Fibroblast of the aortic adventitia (primary cell): ENCODE measurements at regions not wholly inside any gene's neighbourhood (a gene's known extent, or its start where the extent isn't known, plus 50 kb on each side); places are given as distances from the start of the nearest gene placed in this dataset.

ENCODE experiments used
- DNase-seq: peaks from one replicate; pipeline ENCODE4 v3.0.0-alpha.2; 2010; ENCODE audit warnings: low read depth
- H3K4me3 ChIP-seq: 2 replicates; pipeline ENCODE4 v1.5.1; 2011; ENCODE audit warnings: low read depth, mild to moderate bottlenecking, control low read depth, low read length, moderate library complexity
- CTCF ChIP-seq: IDR thresholded peaks from 2 replicates; pipeline ENCODE4 v1.5.1; 2011; ENCODE audit warnings: mild to moderate bottlenecking, low read length, control low read depth, inconsistent platforms; ENCODE audit not compliant: insufficient read depth

- H3K4me3 ChIP-seq = no peak overlapping the region
- no peak for DNase-seq
- TF ChIP-seq CTCF = no peak
Measured at GRCh38 chr10:44821290-44821689, 89.8 kb upstream of the TMEM72 start.

GRCh38 chr10:44822349-44822748 is 88.8 kb upstream of the TMEM72 start:
- TF ChIP-seq CTCF = no peak
- DNase-seq = no peak
- no peak overlapping the region for H3K4me3 ChIP-seq

GRCh38 chr10:44822966-44823365 is 88.2 kb upstream of the TMEM72 start:
- TF ChIP-seq CTCF = no peak
- DNase-seq = no peak
- no peak overlapping the region for H3K4me3 ChIP-seq

- H3K4me3 ChIP-seq = no peak overlapping the region
- no peak for TF ChIP-seq CTCF
- no peak for DNase-seq
Measured at GRCh38 chr10:44824607-44825006, 86.5 kb upstream of the TMEM72 start.

GRCh38 chr10:44827431-44828006 is 83.6 kb upstream of the TMEM72 start:
- no peak for DNase-seq
- TF ChIP-seq CTCF = no peak
- no peak overlapping the region for H3K4me3 ChIP-seq

GRCh38 chr10:44828508-44829142 is 82.5 kb upstream of the TMEM72 start:
- TF ChIP-seq CTCF = no peak
- no peak overlapping the region for H3K4me3 ChIP-seq
- DNase-seq = no peak

- H3K4me3 ChIP-seq = no peak overlapping the region
- TF ChIP-seq CTCF = no peak
- no peak for DNase-seq
Measured at GRCh38 chr10:44829426-44829825, 81.7 kb upstream of the TMEM72 start.
